ENCODE measurements at regions not wholly inside any gene's neighbourhood (a gene's known extent, or its start where the extent isn't known, plus 50 kb on each side); places are given as distances from the start of the nearest gene placed in this dataset.

GRCh38 chr12:77189901-77190416, 124.6 kb upstream of the E2F7 start:
- ATAC-seq (no peak), DNase-seq (no peak)
- Histone ChIP-seq H3K27me3 (ENCODE audit: low read depth) (no peaks in the 10 kb centered on the region), H3K36me3 (no peaks in the 10 kb centered on the region), H3K9me3 (no peaks in the 10 kb centered on the region), H3K4me1 (no peaks in the 10 kb centered on the region), H3K4me3 (no peak overlapping the region), H3K27ac (no peak overlapping the region)
- intact Hi-C loops (cut with DNase I) = no loop called here
- TF ChIP-seq CTCF (IDR thresholded peaks at IDR 0.05) = no peak

- Histone ChIP-seq H3K4me1 (no peaks in the 10 kb centered on the region), H3K9me3 (no peaks in the 10 kb centered on the region), H3K36me3 (no peaks in the 10 kb centered on the region), H3K4me3 (no peak overlapping the region), H3K27ac (no peak overlapping the region), H3K27me3 (ENCODE audit: low read depth) (no peaks in the 10 kb centered on the region)
- no peak for TF ChIP-seq CTCF (IDR thresholded peaks at IDR 0.05)
- ATAC-seq (no peak), DNase-seq (no peak)
- intact Hi-C loops (cut with DNase I) = no loop called here
Measured at GRCh38 chr12:77189458-77189857, 124.1 kb upstream of the E2F7 start.

- Histone ChIP-seq H3K36me3 (no peaks in the 10 kb centered on the region), H3K27me3 (ENCODE audit: low read depth) (no peaks in the 10 kb centered on the region), H3K4me1 (no peaks in the 10 kb centered on the region), H3K27ac (no peak overlapping the region), H3K4me3 (no peak overlapping the region), H3K9me3 (no peaks in the 10 kb centered on the region)
- no peak for TF ChIP-seq CTCF (IDR thresholded peaks at IDR 0.05)
- ATAC-seq (no peak), DNase-seq (no peak)
- intact Hi-C loops (cut with DNase I) = no loop called here
Measured at GRCh38 chr12:77179515-77179914, 114.1 kb upstream of the E2F7 start.

GRCh38 chr12:77167801-77168200, 102.4 kb upstream of the E2F7 start:
- intact Hi-C loops (cut with DNase I) = no loop called here
- DNase-seq = no peak
- Histone ChIP-seq H3K9me3 (no peaks in the 10 kb centered on the region), H3K27me3 (ENCODE audit: low read depth) (no peaks in the 10 kb centered on the region), H3K27ac (no peak overlapping the region), H3K4me3 (no peak overlapping the region), H3K36me3 (no peaks in the 10 kb centered on the region), H3K4me1 (no peaks in the 10 kb centered on the region)
- ATAC-seq = no peak
- no peak for TF ChIP-seq CTCF (IDR thresholded peaks at IDR 0.05)

GRCh38 chr12:77166696-77167095, 101.3 kb upstream of the E2F7 start:
- Histone ChIP-seq H3K27me3 (ENCODE audit: low read depth) (no peaks in the 10 kb centered on the region), H3K4me3 (no peak overlapping the region), H3K4me1 (no peaks in the 10 kb centered on the region), H3K36me3 (no peaks in the 10 kb centered on the region), H3K9me3 (no peaks in the 10 kb centered on the region), H3K27ac (no peak overlapping the region)
- intact Hi-C loops (cut with DNase I) = no loop called here
- DNase-seq = no peak
- no peak for ATAC-seq
- TF ChIP-seq CTCF (IDR thresholded peaks at IDR 0.05) = no peak

Measured in lower lobe of right lung (tissue), 2 donors.